Neural crest cell (in vitro differentiated cells): ENCODE measurements at regions not wholly inside any gene's neighbourhood (a gene's known extent, or its start where the extent isn't known, plus 50 kb on each side); places are given as distances from the start of the nearest gene placed in this dataset.
"Not testable (repeated sequence)": the region's sequence is repeated elsewhere in the genome, so short reads cannot be mapped to it uniquely, and the experiment has no call there.

Experiments
- DNase-seq: peaks from one replicate; pipeline ENCODE4 v3.0.0; 2021; ENCODE audit warnings: low read depth, mixed read lengths, low spot score
- H3K27ac Mint-ChIP-seq: one replicate; pipeline ENCODE4 v1.8.0; 2021; ENCODE audit warnings: mild to moderate bottlenecking, mixed read lengths; ENCODE audit not compliant: unreplicated experiment
- H3K27me3 Mint-ChIP-seq: 2 replicates; pipeline ENCODE4 v1.8.0; 2021; ENCODE audit warnings: low read depth, mild to moderate bottlenecking, mixed read lengths
- H3K36me3 Mint-ChIP-seq: 2 replicates; pipeline ENCODE4 v1.8.0; 2021; ENCODE audit warnings: low read depth, mild to moderate bottlenecking, mixed read lengths
- H3K4me1 Mint-ChIP-seq: 2 replicates; pipeline ENCODE4 v1.8.0; 2021; ENCODE audit warnings: mixed read lengths
- H3K4me3 Mint-ChIP-seq: one replicate; pipeline ENCODE4 v1.8.0; 2021; ENCODE audit warnings: mild to moderate bottlenecking, mixed read lengths
- H3K9me3 Mint-ChIP-seq: 2 replicates; pipeline ENCODE4 v1.8.0; 2021; ENCODE audit warnings: mixed read lengths
- CTCF ChIP-seq: fragments of 200-600 bp; sonication (generic); conservative IDR thresholded peaks from 2 replicates; pipeline ENCODE4 v1.5.0; 2021; ENCODE audit warnings: antibody characterized with exemption, mild to moderate bottlenecking

DNA sequence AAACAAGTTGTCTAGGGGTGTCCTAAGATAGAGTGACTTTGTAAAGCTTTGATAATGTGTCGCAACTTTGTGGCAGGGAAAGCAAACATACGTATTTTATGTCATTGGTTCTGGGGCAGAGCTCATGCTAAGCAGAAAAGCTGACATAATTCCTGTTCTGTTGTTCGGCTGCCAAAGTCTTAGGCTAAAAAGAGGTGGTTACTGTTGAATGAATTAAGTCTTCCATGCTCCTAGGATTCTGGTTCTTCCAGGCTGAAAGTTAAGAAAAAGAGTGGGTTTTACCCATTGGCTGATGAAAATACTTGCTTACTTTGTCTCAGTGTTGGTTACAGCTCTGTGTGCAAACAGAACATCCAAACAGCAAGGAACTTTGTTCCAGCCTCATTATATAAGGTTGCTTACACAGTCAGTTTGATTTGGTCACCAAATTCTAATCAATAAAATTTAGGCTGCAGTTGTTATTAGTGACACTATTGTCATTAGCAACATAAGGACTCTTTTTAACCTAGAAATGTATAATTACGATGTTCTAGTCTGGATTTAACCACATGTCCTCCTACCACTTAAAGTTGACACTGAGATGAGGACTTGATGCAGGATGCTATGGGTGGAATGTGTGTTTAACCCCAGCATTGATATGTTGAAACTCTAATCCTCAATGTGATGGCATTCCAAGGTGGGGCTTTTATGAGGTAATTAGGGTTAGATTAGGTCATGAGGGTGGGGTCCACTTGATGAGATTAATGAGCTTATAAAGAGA, 114.0 kb upstream of the GOT2 start:
- Mint-ChIP-seq H3K27ac (no peak overlapping the region), H3K4me3 (no peak overlapping the region), H3K27me3 (no peaks in the 10 kb centered on the region), H3K36me3 (no peaks in the 10 kb centered on the region), H3K4me1 (peaks cover 12% of the 10 kb centered on the region), H3K9me3 (no peaks in the 10 kb centered on the region)
- DNase-seq = no peak
- no peak for TF ChIP-seq CTCF

DNA sequence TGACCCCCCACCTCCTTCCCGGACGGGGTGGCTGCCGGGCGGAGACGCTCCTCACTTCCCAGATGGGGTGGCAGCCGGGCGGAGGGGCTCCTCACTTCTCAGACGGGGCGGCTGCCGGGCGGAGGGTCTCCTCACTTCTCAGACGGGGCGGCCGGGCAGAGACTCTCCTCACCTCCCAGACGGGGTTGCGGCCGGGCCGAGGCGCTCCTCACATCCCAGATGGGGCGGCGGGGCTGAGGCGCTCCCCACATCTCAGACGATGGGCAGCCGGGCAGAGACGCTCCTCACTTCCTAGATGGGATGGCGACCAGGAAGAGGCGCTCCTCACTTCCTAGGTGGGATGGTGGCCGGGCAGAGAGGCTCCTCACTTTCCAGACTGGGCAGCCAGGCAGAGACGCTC, 112.1 kb upstream of the GOT2 start:
- H3K36me3 Mint-ChIP-seq, DNase-seq, H3K27ac Mint-ChIP-seq, H3K27me3 Mint-ChIP-seq, H3K9me3 Mint-ChIP-seq, H3K4me3 Mint-ChIP-seq: not testable (repeated sequence)
- peaks cover 12% of the 10 kb centered on the region for H3K4me1 Mint-ChIP-seq

DNA sequence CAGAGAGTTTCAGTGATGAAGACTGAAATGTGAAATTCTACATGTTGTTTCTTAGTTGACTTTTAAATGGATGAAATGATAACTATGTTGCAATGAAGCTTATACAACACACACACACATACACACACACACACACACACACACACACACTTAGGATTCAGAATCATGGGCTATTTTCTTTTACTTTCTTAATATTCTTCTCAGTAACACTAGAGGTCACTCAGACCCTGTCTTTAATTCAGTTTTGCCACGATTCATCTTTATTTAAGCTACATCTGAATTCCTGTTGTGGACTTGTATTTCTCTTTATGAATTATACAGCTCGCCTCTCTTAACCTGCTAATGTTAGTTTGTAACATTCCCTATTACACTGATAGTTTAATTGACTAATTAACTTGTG, 109.6 kb upstream of the GOT2 start:
- no peak for DNase-seq
- Mint-ChIP-seq H3K27ac (no peak overlapping the region), H3K4me1 (no peaks in the 10 kb centered on the region), H3K27me3 (no peaks in the 10 kb centered on the region), H3K36me3 (no peaks in the 10 kb centered on the region), H3K9me3 (peaks cover 2% of the 10 kb centered on the region), H3K4me3 (no peak overlapping the region)
- peak; percentile 60 for TF ChIP-seq CTCF

DNA sequence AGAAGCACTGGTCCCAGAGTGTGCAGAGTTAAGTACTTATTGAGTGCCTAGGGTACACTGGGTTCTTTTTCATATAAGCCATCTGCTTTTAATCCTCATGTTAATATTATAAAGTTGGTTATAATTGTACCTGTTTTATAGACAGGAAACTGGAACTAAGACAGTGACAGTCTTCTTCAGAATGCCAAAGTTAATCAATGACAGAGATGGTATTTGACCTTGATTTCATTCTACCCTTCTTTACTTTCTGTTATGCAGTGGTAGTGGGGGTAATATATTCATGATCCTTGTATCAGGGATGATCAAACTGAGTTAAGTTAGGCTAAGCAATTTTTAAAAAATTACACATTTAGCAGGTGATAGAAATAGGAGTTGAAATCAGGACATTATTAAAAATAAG, 108.6 kb upstream of the GOT2 start:
- Mint-ChIP-seq H3K27ac (no peak overlapping the region), H3K9me3 (peaks cover 5% of the 10 kb centered on the region), H3K4me3 (no peak overlapping the region), H3K4me1 (no peaks in the 10 kb centered on the region), H3K36me3 (no peaks in the 10 kb centered on the region), H3K27me3 (no peaks in the 10 kb centered on the region)
- TF ChIP-seq CTCF = no peak
- no peak for DNase-seq

GRCh38 chr16:58842156-58842555, 108.0 kb upstream of the GOT2 start:
- peaks cover 5% of the 10 kb centered on the region for H3K9me3 Mint-ChIP-seq
- no peaks in the 10 kb centered on the region for H3K27me3 Mint-ChIP-seq
- DNase-seq = no peak
- H3K36me3 Mint-ChIP-seq = no peaks in the 10 kb centered on the region
- TF ChIP-seq CTCF = no peak
- H3K4me1 Mint-ChIP-seq = no peaks in the 10 kb centered on the region
- H3K27ac Mint-ChIP-seq = no peak overlapping the region
- no peak overlapping the region for H3K4me3 Mint-ChIP-seq

- no peak overlapping the region for H3K4me3 Mint-ChIP-seq
These were observed 103.8 kb upstream of the GOT2 start for GRCh38 chr16:58837950-58838349.

More at GRCh38 chr16:58837950-58838349, 103.8 kb upstream of the GOT2 start:
- H3K36me3 Mint-ChIP-seq = no peaks in the 10 kb centered on the region
- no peaks in the 10 kb centered on the region for H3K27me3 Mint-ChIP-seq
- no peak for TF ChIP-seq CTCF
- H3K9me3 Mint-ChIP-seq = peaks cover 10% of the 10 kb centered on the region
- H3K4me1 Mint-ChIP-seq = peaks cover 3% of the 10 kb centered on the region
- DNase-seq = no peak
- peak overlapping the region; percentile 32 for H3K27ac Mint-ChIP-seq
